SK-N-SH (cell line): ENCODE measurements at regions not wholly inside any gene's neighbourhood (a gene's known extent, or its start where the extent isn't known, plus 50 kb on each side); places are given as distances from the start of the nearest gene placed in this dataset.

Experiments
- CTCF ChIA-PET: fragments of 300-600, 350-600 bp; formaldehyde crosslinking; extraction: SDS; loops from one replicate; lab custom pipeline; 2021; lab: Yijun Ruan, JAX
- POLR2A ChIA-PET: fragments of 350-600 bp; sonication (Branson Sonifier 250); formaldehyde crosslinking; extraction: SDS; loops from one replicate; lab custom pipeline; 2020; ENCODE audit warnings: antibody characterized with exemption, inconsistent platforms; lab: Yijun Ruan, JAX
- DNase-seq: peaks from one replicate; pipeline ENCODE4 v3.0.0; 2012
- H2AFZ ChIP-seq: fragments of 200-600 bp; sonication (generic); 2 replicates; pipeline ENCODE4 v1.8.1; 2016; ENCODE audit warnings: antibody characterized with exemption, mild to moderate bottlenecking, low read depth
- H3F3A ChIP-seq: fragments of 200-600 bp; sonication (generic); replicated peaks from 2 replicates; pipeline ENCODE3; 2016; ENCODE audit warnings: antibody characterized with exemption, mild to moderate bottlenecking; ENCODE audit not compliant: insufficient read depth
- H3K27ac ChIP-seq, 2 experiments: fragments of 200-500 bp in 1 of 2; fragments of 200-600 bp in 1 of 2; sonication (Bioruptor generic) in 1 of 2; sonication (generic), shearing (Covaris generic) in 1 of 2; 2 replicates each; pipeline versions ENCODE4 v1.5.1 to v1.6.1; 2014 to 2016; ENCODE audit warnings: low read depth in 2 of 2, inconsistent platforms in 1 of 2, low read length in 1 of 2, mild to moderate bottlenecking in 1 of 2, mixed read lengths in 1 of 2
- H3K27me3 ChIP-seq: fragments of 200-600 bp; sonication (generic), shearing (Covaris generic); 2 replicates; pipeline ENCODE4 v1.6.1; 2016; ENCODE audit warnings: mixed run types; ENCODE audit not compliant: insufficient read depth
- H3K36me3 ChIP-seq, 2 experiments: fragments of 200-500 bp in 1 of 2; fragments of 200-600 bp in 1 of 2; sonication (Bioruptor generic) in 1 of 2; sonication (generic) in 1 of 2; replicated peaks in 1 of 2; 2 replicates each; pipeline versions ENCODE3 to v1.5.1; 2014 to 2016; ENCODE audit warnings: low read length in 1 of 2, mild to moderate bottlenecking in 1 of 2; ENCODE audit not compliant: insufficient read depth in 2 of 2, control insufficient read depth in 1 of 2
- H3K4me1 ChIP-seq, 2 experiments: fragments of 200-500 bp in 1 of 2; fragments of 200-600 bp in 1 of 2; sonication (Bioruptor generic) in 1 of 2; sonication (generic), shearing (Covaris generic) in 1 of 2; 2 replicates each; pipeline versions ENCODE4 v1.5.1 to v1.6.1; 2014 to 2016; ENCODE audit warnings: low read depth in 1 of 2, low read length in 1 of 2, mixed run types in 1 of 2; ENCODE audit not compliant: insufficient read depth in 2 of 2, control insufficient read depth in 1 of 2
- H3K4me2 ChIP-seq: fragments of 200-600 bp; sonication (generic), shearing (Covaris generic); 2 replicates; pipeline ENCODE4 v1.6.1; 2017; ENCODE audit warnings: mixed run types
- H3K4me3 ChIP-seq, 2 experiments: fragments of 200-500 bp in 1 of 2; fragments of 200-600 bp in 1 of 2; sonication (Bioruptor generic) in 1 of 2; sonication (generic), shearing (Covaris generic) in 1 of 2; 2 replicates each; pipeline versions ENCODE4 v1.5.1 to v1.8.1; 2014 to 2016; ENCODE audit warnings: low read depth in 2 of 2, inconsistent platforms in 1 of 2, low read length in 1 of 2, mild to moderate bottlenecking in 1 of 2, mixed read lengths in 1 of 2, moderate library complexity in 1 of 2
- H3K79me2 ChIP-seq: fragments of 200-600 bp; sonication (generic); 2 replicates; pipeline ENCODE4 v1.8.1; 2017; ENCODE audit warnings: mild to moderate bottlenecking; ENCODE audit not compliant: insufficient read depth
- H3K9ac ChIP-seq: fragments of 200-600 bp; sonication (generic); 2 replicates; pipeline ENCODE4 v1.6.1; 2017; ENCODE audit warnings: mixed run types
- H3K9me2 ChIP-seq: fragments of 200-600 bp; sonication (generic); 2 replicates; pipeline ENCODE4 v1.6.1; 2017; ENCODE audit warnings: mixed run types
- H3K9me3 ChIP-seq: fragments of 200-600 bp; sonication (generic); 2 replicates; pipeline ENCODE4 v1.6.1; 2017; ENCODE audit warnings: mixed run types, mild to moderate bottlenecking, moderate library complexity
- H4K20me1 ChIP-seq: fragments of 200-600 bp; sonication (generic); 2 replicates; pipeline ENCODE4 v1.6.1; 2017; ENCODE audit warnings: mild to moderate bottlenecking, mixed run types; ENCODE audit not compliant: insufficient read depth
- CTCF ChIP-seq: fragments of 200-600 bp; sonication (generic); IDR thresholded peaks from 2 replicates; pipeline ENCODE4 v1.6.1; 2017; ENCODE audit warnings: antibody characterized with exemption, mild to moderate bottlenecking, moderate library complexity
- ELF1 ChIP-seq: IDR thresholded peaks from 2 replicates; pipeline ENCODE4 v1.4.0; 2012
- EP300 ChIP-seq, 2 experiments: IDR thresholded peaks; 2 replicates each; pipeline versions ENCODE4 v1.4.0 to v1.6.1; 2012; ENCODE audit warnings: borderline replicate concordance in 1 of 2, low read depth in 1 of 2, low read length in 1 of 2
- FOXJ3 ChIP-seq: sonication (generic); formaldehyde crosslinking; IDR thresholded peaks from 2 replicates; pipeline ENCODE4 v1.5.1; 2020; ENCODE audit warnings: mild to moderate bottlenecking, missing genetic modification reagents
- GABPA ChIP-seq: IDR thresholded peaks from 2 replicates; pipeline ENCODE4 v1.4.0; 2012; ENCODE audit warnings: low read depth, mild to moderate bottlenecking
- GATA2 ChIP-seq: sonication (generic); formaldehyde crosslinking; IDR thresholded peaks from 2 replicates; pipeline ENCODE4 v1.5.0; 2020; ENCODE audit warnings: mild to moderate bottlenecking, missing genetic modification reagents
- JUND ChIP-seq: IDR thresholded peaks from 2 replicates; pipeline ENCODE4 v1.4.0; 2012
- MAX ChIP-seq: IDR thresholded peaks from 2 replicates; pipeline ENCODE4 v1.4.0; 2012; ENCODE audit warnings: low read depth
- MEF2A ChIP-seq: IDR thresholded peaks from 2 replicates; pipeline ENCODE4 v1.4.0; 2012; ENCODE audit warnings: low read depth, borderline replicate concordance
- NFIC ChIP-seq: IDR thresholded peaks from 2 replicates; pipeline ENCODE4 v1.4.0; 2012; ENCODE audit warnings: borderline replicate concordance
- RAD21 ChIP-seq: IDR thresholded peaks from 2 replicates; pipeline ENCODE4 v1.6.1; 2012; ENCODE audit warnings: mild to moderate bottlenecking, low read length
- REST ChIP-seq: IDR thresholded peaks from 2 replicates; pipeline ENCODE4 v1.6.1; 2012; ENCODE audit warnings: mild to moderate bottlenecking, low read depth, low read length, moderate library complexity
- SIN3A ChIP-seq: IDR thresholded peaks from 2 replicates; pipeline ENCODE4 v1.6.1; 2012; ENCODE audit warnings: low read depth, mild to moderate bottlenecking, low read length, moderate library complexity, borderline replicate concordance
- SMC3 ChIP-seq: IDR thresholded peaks from 2 replicates; pipeline ENCODE4 v1.6.1; 2012; ENCODE audit warnings: low read depth, low read length, improper control_type of control experiment
- TEAD4 ChIP-seq: IDR thresholded peaks from 2 replicates; pipeline ENCODE4 v1.4.0; 2012; ENCODE audit warnings: mild to moderate bottlenecking, borderline replicate concordance; ENCODE audit not compliant: insufficient read depth
- YY1 ChIP-seq: IDR thresholded peaks from 2 replicates; pipeline ENCODE4 v1.4.0; 2012; ENCODE audit warnings: low read depth, mild to moderate bottlenecking
- TF ChIP-seq, protein P1 (sequence below): IDR thresholded peaks from 2 replicates; pipeline ENCODE4 v1.4.0; 2012; ENCODE audit warnings: low read depth, borderline replicate concordance

- TF ChIP-seq REST (no peak), FOXJ3 (CRISPR knock-in tag) (no peak), GATA2 (CRISPR knock-in tag) (no peak), MEF2A (no peak), EP300 (IDR thresholded peaks at IDR 0.05; ENCODE audit: borderline replicate concordance in 1 of 2, low read depth in 1 of 2, low read length in 1 of 2) (no peak), ELF1 (no peak), SMC3 (no peak), SIN3A (no peak), YY1 (no peak)
Measured at GRCh38 chr4:81604683-81605218, 133.0 kb upstream of the RASGEF1B start (continued).

DNA sequence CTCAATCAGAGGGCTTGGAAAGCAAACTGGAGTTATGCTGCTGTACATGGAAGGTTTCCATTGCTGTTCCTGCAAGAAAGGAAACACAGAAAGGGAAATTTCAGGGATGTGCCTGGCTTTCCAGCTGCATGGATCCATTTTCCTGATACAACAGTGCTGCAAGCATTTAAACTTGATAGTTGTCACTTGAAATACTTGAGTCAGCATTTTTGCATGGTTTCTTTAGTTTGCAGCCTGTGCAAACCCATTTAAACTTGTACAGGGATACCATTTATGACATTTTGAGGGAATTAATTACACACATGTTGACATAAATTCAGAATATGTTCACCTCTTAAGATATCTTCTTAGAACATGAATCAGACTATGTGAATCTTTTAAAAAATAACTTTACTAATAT is 131.1 kb upstream of the RASGEF1B start:
- CTCF ChIA-PET = no interaction called here
- POLR2A ChIA-PET = no interaction called here
- Histone ChIP-seq H4K20me1 (no peaks in the 10 kb centered on the region), H3K9me2 (no peaks in the 10 kb centered on the region), H3K9me3 (no peaks in the 10 kb centered on the region), H3K4me3 (no peak overlapping the region), H2AFZ (no peak overlapping the region), H3K9ac (no peak overlapping the region), H3F3A (no peaks in the 10 kb centered on the region), H3K79me2 (no peaks in the 10 kb centered on the region), H3K4me1 (no peaks in the 10 kb centered on the region), H3K27me3 (0 out of 2 replicates have a peak, but pooled peaks cover 5% of the 10 kb centered on the region), H3K4me2 (no peak overlapping the region), H3K36me3 (no peaks in the 10 kb centered on the region), H3K27ac (no peak overlapping the region)
- TF ChIP-seq SMC3 (no peak), MAX (no peak), JUND (no peak), NFIC (no peak), CTCF (no peak), GABPA (no peak), ELF1 (no peak), RAD21 (no peak), YY1 (no peak), TEAD4 (no peak), GATA2 (CRISPR knock-in tag) (no peak)
- TF ChIP-seq, protein P1, sequence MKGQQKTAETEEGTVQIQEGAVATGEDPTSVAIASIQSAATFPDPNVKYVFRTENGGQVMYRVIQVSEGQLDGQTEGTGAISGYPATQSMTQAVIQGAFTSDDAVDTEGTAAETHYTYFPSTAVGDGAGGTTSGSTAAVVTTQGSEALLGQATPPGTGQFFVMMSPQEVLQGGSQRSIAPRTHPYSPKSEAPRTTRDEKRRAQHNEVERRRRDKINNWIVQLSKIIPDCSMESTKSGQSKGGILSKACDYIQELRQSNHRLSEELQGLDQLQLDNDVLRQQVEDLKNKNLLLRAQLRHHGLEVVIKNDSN = no peak
- no peak for DNase-seq
